RWPE1 (cell line): ENCODE measurements at regions not wholly inside any gene's neighbourhood (a gene's known extent, or its start where the extent isn't known, plus 50 kb on each side); places are given as distances from the start of the nearest gene placed in this dataset.
A peak's percentile ranks its signal among the peaks of the same experiment; 100 is the strongest.
"Not testable (repeated sequence)": the region's sequence is repeated elsewhere in the genome, so short reads cannot be mapped to it uniquely, and the experiment has no call there.

Experiments used
- CTCF ChIA-PET: fragments of 350-600 bp; sonication (Branson Sonifier 250); formaldehyde crosslinking; extraction: SDS; loops from one replicate; lab custom pipeline; 2021; lab: Yijun Ruan, JAX
- POLR2A ChIA-PET: fragments of 400-600 bp; formaldehyde crosslinking; extraction: SDS; loops from one replicate; lab custom pipeline; 2020; ENCODE audit warnings: antibody characterized with exemption; ENCODE audit not compliant: low non-redundant PET; lab: Yijun Ruan, JAX
- DNase-seq: peaks from one replicate; pipeline ENCODE4 v3.0.0; 2012; ENCODE audit warnings: low spot score
- H3K27ac ChIP-seq: fragments of 450-650 bp; 2 replicates; pipeline ENCODE4 v1.5.1; 2017
- TF ChIP-seq, protein P1 (sequence below): fragments of 450-650 bp; conservative IDR thresholded peaks from 2 replicates; pipeline ENCODE4 v1.5.1; 2017; ENCODE audit warnings: low read depth, mild to moderate bottlenecking

DNA sequence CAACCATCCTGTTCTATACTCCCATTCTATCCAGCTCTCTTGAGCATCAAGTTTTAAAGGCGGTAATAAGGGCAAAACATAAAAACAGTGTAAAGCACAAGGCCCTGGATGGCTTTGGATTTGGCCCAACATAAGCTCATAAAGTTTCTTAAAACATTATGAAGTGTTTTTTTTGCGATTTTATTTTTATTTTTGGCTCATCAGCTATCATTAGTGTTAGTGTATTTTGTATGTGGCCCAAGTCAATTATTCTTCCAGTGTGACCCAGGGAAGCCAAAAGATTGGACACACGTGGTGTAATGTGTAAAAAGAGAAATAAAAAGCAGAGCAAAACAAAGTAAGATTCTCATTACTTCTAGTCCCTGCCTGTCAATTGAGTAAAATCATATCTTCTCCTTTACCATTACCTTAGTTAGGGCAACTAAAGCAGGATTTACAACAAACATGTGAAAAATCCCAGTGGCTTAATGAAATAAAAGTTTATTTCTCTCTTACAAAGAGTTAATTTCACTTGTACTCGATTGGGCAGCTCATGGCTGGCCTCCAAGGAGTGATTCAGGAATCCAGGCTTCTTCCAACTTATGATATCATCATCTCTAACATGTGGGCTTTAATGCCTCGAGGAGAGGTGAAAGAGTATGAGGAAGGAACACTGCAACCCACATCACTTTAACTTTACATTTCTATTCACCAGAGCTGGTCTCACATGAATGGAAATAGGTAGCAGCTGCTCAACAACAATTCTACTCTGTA lies 725.2 kb upstream of the SLITRK1 start:
- H3K27ac ChIP-seq = no peak overlapping the region
- peak; percentile 17 for DNase-seq
- CTCF ChIA-PET = no interaction called here
- POLR2A ChIA-PET = no interaction called here
- TF ChIP-seq, protein P1, sequence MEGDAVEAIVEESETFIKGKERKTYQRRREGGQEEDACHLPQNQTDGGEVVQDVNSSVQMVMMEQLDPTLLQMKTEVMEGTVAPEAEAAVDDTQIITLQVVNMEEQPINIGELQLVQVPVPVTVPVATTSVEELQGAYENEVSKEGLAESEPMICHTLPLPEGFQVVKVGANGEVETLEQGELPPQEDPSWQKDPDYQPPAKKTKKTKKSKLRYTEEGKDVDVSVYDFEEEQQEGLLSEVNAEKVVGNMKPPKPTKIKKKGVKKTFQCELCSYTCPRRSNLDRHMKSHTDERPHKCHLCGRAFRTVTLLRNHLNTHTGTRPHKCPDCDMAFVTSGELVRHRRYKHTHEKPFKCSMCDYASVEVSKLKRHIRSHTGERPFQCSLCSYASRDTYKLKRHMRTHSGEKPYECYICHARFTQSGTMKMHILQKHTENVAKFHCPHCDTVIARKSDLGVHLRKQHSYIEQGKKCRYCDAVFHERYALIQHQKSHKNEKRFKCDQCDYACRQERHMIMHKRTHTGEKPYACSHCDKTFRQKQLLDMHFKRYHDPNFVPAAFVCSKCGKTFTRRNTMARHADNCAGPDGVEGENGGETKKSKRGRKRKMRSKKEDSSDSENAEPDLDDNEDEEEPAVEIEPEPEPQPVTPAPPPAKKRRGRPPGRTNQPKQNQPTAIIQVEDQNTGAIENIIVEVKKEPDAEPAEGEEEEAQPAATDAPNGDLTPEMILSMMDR = no peak

- POLR2A ChIA-PET = no interaction called here
- no peak for DNase-seq
- no peak overlapping the region for H3K27ac ChIP-seq
- CTCF ChIA-PET = no interaction called here
- TF ChIP-seq, protein P1 = no peak
Measured at GRCh38 chr13:84606616-84607015, 724.3 kb upstream of the SLITRK1 start.

DNA sequence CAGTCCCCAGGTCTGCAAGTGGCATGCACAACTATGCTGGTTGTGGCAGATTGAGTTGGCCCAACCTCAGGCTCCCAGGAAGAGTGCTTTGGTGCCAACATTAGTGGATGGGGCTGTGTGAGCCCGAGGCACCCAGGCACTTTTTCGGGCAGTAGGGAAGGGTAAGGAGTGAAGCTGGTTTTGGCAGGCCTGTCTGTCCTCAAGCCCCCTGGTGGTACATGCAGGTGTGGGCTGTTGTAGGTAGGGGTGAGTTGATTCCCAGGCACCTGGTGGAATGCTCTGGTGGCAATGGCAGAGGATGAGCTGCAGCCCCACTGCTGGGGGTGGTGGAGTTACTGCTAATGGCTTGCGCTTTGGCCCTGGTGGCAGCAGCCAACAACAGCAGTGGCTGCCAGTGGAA lies 723.7 kb upstream of the SLITRK1 start:
- H3K27ac ChIP-seq = no peak overlapping the region
- ChIA-PET POLR2A (no interaction called here), CTCF (interaction anchor here (0.6 kb wide), 1 partner anchor 240 kb away, joined by 3 read pairs; no protein-coding TSS in a partner anchor)
- TF ChIP-seq, protein P1 = no peak
- no peak for DNase-seq

DNA sequence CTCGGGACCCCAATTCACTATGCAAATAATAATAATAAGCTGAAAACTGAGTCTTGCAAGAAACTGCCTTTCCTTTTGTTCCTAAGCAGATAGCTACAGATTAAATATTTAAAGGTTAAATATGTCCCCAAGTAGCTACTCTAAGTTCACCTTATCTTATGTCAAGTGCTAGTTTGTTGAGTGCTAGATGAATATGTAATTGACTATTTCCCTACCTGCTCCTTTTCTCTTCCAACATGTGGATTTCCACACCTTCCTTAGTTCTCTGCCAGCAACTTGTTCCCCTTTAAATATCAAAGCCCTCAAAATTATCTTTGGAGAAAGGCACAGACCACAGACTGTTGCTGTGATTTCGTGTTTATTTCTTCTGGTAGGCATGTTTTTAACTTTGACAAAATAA lies 709.2 kb upstream of the SLITRK1 start:
- CTCF ChIA-PET = no interaction called here
- DNase-seq = no peak
- H3K27ac ChIP-seq = no peak overlapping the region
- TF ChIP-seq, protein P1 = no peak
- POLR2A ChIA-PET = no interaction called here

GRCh38 chr13:84590663-84591062 lies 708.4 kb upstream of the SLITRK1 start:
- DNase-seq = no peak
- CTCF ChIA-PET = no interaction called here
- POLR2A ChIA-PET = no interaction called here
- no peak overlapping the region for H3K27ac ChIP-seq
- TF ChIP-seq, protein P1 = no peak

GRCh38 chr13:84588023-84588422 lies 705.7 kb upstream of the SLITRK1 start:
- POLR2A ChIA-PET = no interaction called here
- TF ChIP-seq, protein P1 = no peak
- no peak overlapping the region for H3K27ac ChIP-seq
- DNase-seq = no peak
- CTCF ChIA-PET = interaction anchor here (0.7 kb wide), 1 partner anchor 924 kb away, joined by 3 read pairs; no protein-coding TSS in a partner anchor

GRCh38 chr13:84579901-84580300 lies 697.6 kb upstream of the SLITRK1 start:
- H3K27ac ChIP-seq, POLR2A ChIA-PET, DNase-seq: not testable (repeated sequence)
- CTCF ChIA-PET = interaction anchor here (0.6 kb wide), 1 partner anchor 68 kb away, joined by 3 read pairs; no protein-coding TSS in a partner anchor
